ENCODE measurements at regions not wholly inside any gene's neighbourhood (a gene's known extent, or its start where the extent isn't known, plus 50 kb on each side); places are given as distances from the start of the nearest gene placed in this dataset.

DNA sequence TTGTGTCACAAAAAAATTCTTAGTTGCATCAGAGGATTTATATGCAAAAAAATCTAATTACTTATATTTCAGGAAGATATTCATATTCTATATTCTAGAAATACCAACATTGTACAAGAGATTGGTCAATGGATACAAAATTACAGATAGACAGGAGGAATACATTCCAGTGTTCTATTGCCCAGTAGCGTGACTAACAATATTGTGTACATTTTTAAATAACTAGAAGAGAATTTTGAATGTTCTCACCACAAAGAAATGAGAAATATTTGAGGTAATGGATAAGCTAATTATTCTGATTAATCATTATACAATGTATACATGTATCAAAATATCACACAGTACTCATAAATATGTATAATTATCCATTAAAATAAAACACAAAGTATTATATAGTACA, 253.3 kb downstream of the IPMK start:
- DNase-seq (ENCODE audit: low read depth in 2 of 2), result no peak

DNA sequence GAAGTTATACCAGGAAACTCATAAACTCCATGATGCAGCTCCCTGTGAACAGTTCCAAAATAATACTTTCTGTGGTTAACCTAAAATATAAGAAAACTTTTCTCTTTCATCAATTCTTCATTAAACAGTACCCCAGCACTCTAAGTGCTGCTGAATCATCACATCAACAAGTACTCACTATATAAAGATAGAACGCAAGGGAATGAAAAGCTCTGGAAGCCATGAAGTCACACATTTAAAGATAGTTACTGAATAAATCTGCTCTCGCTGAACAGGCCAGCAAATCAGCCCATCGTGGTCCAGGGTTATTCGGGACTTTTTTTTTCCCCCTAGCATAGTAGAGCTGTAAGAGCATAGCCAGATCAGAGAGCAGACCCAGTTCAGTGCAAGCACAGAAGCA, 254.3 kb downstream of the IPMK start:
- DNase-seq (ENCODE audit: low read depth in 2 of 2), result no peak

DNA sequence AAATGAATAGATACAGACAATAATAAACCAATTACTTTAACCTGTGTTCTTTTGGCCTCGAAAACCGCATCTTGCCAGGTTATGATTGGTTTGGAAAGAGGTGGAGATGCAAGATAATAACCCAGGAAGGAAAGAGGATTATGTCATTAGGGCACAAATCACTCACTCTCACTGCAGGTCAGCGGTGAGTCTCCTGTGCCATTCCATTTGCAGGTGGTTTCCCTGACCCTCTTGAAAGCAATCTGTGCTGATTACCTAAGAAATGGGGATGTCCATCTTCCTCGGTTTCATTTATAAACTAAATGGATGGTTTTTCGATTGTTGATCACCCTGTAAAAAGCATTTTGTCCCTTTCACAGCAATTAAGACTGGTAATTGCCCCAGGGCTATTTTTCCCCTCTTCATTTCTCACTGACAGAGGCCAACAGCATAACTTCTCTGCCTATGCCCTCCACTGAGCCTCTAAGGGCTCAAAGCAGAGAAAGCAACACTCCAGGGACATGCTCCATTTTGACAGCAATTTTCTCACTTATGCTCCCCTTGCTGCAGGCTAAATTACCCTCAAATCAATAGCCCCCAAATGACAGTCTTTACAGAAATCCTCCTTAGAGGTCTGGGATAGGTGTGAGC, 257.5 kb downstream of the IPMK start:
- DNase-seq (ENCODE audit: low read depth in 2 of 2), result no peak

DNA sequence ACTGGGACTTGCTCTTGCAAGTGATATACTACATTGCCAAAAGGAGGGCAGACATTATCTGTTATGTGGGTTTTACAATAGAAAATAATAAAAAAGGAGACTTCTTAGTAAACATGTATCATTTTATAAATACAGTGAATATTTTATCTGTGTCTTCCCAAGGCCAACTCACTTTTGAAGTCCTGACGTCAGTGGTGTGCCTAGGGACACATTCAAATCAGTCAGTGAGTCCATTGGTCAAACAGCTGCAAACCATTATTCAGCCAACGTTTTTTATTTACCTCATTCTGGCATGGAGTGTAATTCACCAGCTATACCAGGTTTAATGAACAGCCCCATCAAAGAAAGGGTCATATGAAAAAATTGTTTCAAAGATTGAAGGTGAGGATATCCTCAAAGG, 263.7 kb downstream of the IPMK start:
- no peak for DNase-seq (ENCODE audit: low read depth in 2 of 2)

- no peak for DNase-seq (ENCODE audit: low read depth in 2 of 2)
These were observed 266.5 kb downstream of the IPMK start for GRCh38 chr10:58001159-58001558.

- no peak for DNase-seq (ENCODE audit: low read depth in 2 of 2)
These were observed 271.2 kb downstream of the IPMK start for GRCh38 chr10:57996536-57996935.

- no peak for DNase-seq (ENCODE audit: low read depth in 2 of 2)
These were observed 274.4 kb downstream of the IPMK start for GRCh38 chr10:57993302-57993701.

GRCh38 chr10:57992321-57993077, 275.2 kb downstream of the IPMK start:
- DNase-seq (ENCODE audit: low read depth in 2 of 2), result no peak

- DNase-seq (ENCODE audit: low read depth in 2 of 2), result no peak
These were observed 278.7 kb downstream of the IPMK start for GRCh38 chr10:57988964-57989363.

- no peak for DNase-seq (ENCODE audit: low read depth in 2 of 2)
These were observed 280.5 kb downstream of the IPMK start for GRCh38 chr10:57987055-57987721.

DNA sequence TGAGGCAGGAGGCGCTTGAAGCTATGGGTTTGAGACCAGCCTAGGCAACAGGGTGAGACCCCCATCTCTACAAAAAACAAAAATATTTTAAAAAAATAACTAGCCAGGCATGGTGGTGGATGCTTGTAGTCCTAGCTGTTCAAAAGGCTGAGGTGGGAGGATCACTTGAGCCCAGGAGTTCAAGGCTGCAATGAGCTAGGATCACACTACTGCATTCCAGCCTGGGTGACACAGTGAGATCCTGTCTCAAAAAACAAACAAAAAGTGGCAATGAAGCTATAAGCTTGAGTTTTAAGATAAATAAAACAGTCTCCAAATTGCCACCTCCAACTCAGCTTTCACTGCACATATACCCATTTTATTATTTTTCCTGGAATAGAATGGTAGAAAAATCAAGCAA, 281.3 kb downstream of the IPMK start:
- DNase-seq (ENCODE audit: low read depth in 2 of 2), result no peak

- no peak for DNase-seq (ENCODE audit: low read depth in 2 of 2)
These were observed 284.4 kb downstream of the IPMK start for GRCh38 chr10:57983281-57983791.

GRCh38 chr10:57982091-57982490, 285.6 kb downstream of the IPMK start:
- no peak for DNase-seq (ENCODE audit: low read depth in 2 of 2)

- no peak for DNase-seq (ENCODE audit: low read depth in 2 of 2)
These were observed 287.7 kb downstream of the IPMK start for GRCh38 chr10:57979956-57980355.

- DNase-seq (ENCODE audit: low read depth in 2 of 2), result no peak
These were observed 288.2 kb downstream of the IPMK start for GRCh38 chr10:57979491-57979890.

- no peak for DNase-seq (ENCODE audit: low read depth in 2 of 2)
These were observed 290.4 kb downstream of the IPMK start for GRCh38 chr10:57977262-57977661.

- no peak for DNase-seq (ENCODE audit: low read depth in 2 of 2)
These were observed 294.2 kb downstream of the IPMK start for GRCh38 chr10:57973451-57973850.

DNA sequence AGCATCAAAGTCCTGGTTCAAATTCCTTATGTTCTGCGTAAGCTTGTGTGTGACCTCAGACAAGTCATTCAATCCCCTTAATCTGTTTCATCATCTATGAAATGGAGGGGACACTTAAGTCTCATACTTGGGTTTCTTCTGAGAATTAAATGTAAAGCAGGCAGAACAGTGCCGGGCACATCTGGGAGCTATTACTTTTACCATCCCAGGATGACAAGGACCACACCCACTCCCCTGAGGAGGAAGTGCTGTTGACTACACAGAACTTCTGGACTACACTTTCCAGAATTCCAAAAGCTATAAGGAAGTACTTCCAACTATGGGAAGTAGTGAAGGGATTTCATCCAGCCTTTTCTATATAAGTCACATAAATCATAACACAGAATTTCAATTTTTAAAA, 294.9 kb downstream of the IPMK start:
- DNase-seq (ENCODE audit: low read depth in 2 of 2), result no peak

GRCh38 chr10:57968328-57969016, 299.2 kb downstream of the IPMK start:
- DNase-seq (ENCODE audit: low read depth in 2 of 2), result no peak

- DNase-seq (ENCODE audit: low read depth in 2 of 2), result no peak
These were observed 303.3 kb downstream of the IPMK start for GRCh38 chr10:57964351-57964750.

DNA sequence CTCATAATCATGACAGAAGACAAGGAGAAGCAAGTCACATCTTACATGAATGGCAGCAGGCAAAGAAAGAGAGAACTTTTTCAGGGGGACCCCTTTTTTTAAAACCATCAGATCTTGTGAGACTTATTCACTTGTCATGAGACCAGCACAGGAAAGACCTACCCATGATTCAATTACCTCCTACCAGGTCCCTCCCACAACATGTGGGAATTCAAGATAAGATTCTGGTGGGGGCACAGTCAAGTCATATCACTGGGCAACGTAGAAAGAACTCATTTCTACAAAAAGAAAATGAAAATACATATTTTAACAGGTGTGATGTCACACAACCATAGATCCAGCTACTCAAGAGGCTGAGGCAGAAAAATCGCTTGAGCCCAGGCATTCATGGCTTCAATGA, 304.1 kb downstream of the IPMK start:
- DNase-seq (ENCODE audit: low read depth in 2 of 2), result no peak

GRCh38 chr10:57962839-57963238, 304.9 kb downstream of the IPMK start:
- no peak for DNase-seq (ENCODE audit: low read depth in 2 of 2)
